Fibroblast of lung (primary cell): ENCODE measurements at regions not wholly inside any gene's neighbourhood (a gene's known extent, or its start where the extent isn't known, plus 50 kb on each side); places are given as distances from the start of the nearest gene placed in this dataset.
"Not testable (repeated sequence)": the region's sequence is repeated elsewhere in the genome, so short reads cannot be mapped to it uniquely, and the experiment has no call there.

ENCODE experiments used
- DNase-seq, 2 donors: peaks; one replicate each; pipeline versions ENCODE4 v3.0.0 to v3.0.0-alpha.2; 2010; ENCODE audit warnings: low read depth in 2 of 2
- H2AFZ ChIP-seq: 2 replicates; pipeline ENCODE4 v1.5.1; 2012; ENCODE audit warnings: low read length, control low read depth, inconsistent platforms
- H3K27ac ChIP-seq: 2 replicates; pipeline ENCODE4 v1.5.1; 2011; ENCODE audit warnings: low read length, control low read depth; ENCODE audit not compliant: insufficient read depth
- H3K27me3 ChIP-seq: 2 replicates; pipeline ENCODE4 v1.5.1; 2011; ENCODE audit warnings: mild to moderate bottlenecking, low read length; ENCODE audit not compliant: control insufficient read depth, insufficient read depth
- H3K36me3 ChIP-seq: 2 replicates; pipeline ENCODE4 v1.5.1; 2011; ENCODE audit warnings: low read length; ENCODE audit not compliant: control insufficient read depth, insufficient read depth
- H3K4me1 ChIP-seq: 2 replicates; pipeline ENCODE4 v1.5.1; 2011; ENCODE audit warnings: low read length; ENCODE audit not compliant: control insufficient read depth, insufficient read depth; ENCODE audit errors: extremely low read depth
- H3K4me2 ChIP-seq: 2 replicates; pipeline ENCODE4 v1.5.1; 2011; ENCODE audit warnings: low read length, control low read depth; ENCODE audit not compliant: insufficient read depth; ENCODE audit errors: extremely low read depth
- H3K4me3 ChIP-seq, 4 experiments: fragments of 200-600 bp in 1 of 4; sonication (generic) in 1 of 4; replicated peaks in 1 of 4; 2 replicates each; pipeline ENCODE4 v1.5.1; 2011 to 2016; ENCODE audit warnings: low read length in 4 of 4, low read depth in 3 of 4, mild to moderate bottlenecking in 3 of 4, control low read depth in 2 of 4, inconsistent platforms in 1 of 4, mixed read lengths in 1 of 4; ENCODE audit not compliant: insufficient read depth in 1 of 4; ENCODE audit errors: control extremely low read depth in 1 of 4
- H3K79me2 ChIP-seq: 2 replicates; pipeline ENCODE4 v1.5.1; 2012; ENCODE audit warnings: mild to moderate bottlenecking, low read length, inconsistent platforms; ENCODE audit not compliant: control insufficient read depth, insufficient read depth
- H3K9ac ChIP-seq: 2 replicates; pipeline ENCODE4 v1.5.1; 2011; ENCODE audit warnings: mild to moderate bottlenecking, low read length, control low read depth; ENCODE audit not compliant: insufficient read depth
- H3K9me3 ChIP-seq: 2 replicates; pipeline ENCODE4 v1.5.1; 2012; ENCODE audit warnings: low read depth, low read length; ENCODE audit not compliant: control insufficient read depth, insufficient read depth
- H4K20me1 ChIP-seq: 2 replicates; pipeline ENCODE4 v1.5.1; 2011; ENCODE audit warnings: low read length; ENCODE audit not compliant: control insufficient read depth, insufficient read depth; ENCODE audit errors: extremely low read depth
- CTCF ChIP-seq, 2 donors: IDR thresholded peaks in 1 of 2; conservative IDR thresholded peaks in 1 of 2; 1 replicate in 1 of 2; 2 replicates in 1 of 2; pipeline ENCODE4 v1.5.1; 2011 to 2012; ENCODE audit warnings: low read length in 2 of 2, control low read depth in 1 of 2, inconsistent platforms in 1 of 2, low read depth in 1 of 2, mild to moderate bottlenecking in 1 of 2
- EZH2 ChIP-seq: IDR thresholded peaks from 2 replicates; pipeline ENCODE4 v1.5.1; 2012; ENCODE audit warnings: low read length, control low read depth, mild to moderate bottlenecking; ENCODE audit errors: missing control alignments

DNA sequence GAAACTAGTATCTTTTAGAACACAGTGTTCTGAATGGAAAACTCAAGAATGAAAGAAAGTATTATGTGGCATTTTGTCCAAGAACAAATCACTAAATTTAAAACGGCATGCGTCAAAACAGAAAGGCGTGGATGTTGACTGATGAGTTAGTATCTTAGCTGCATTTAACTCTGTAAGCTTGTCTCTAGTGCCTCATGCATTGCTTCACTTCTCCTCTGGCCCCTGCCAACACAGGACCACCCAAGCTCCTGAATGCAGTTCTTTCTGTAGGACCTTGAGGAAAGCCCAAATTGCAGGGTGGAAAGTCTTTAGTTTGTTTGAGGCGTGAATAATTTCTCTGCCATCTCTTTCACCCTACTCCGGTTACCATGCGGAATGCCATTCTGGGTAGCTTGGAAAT is 632.2 kb downstream of the COL12A1 start:
- H3K27me3 ChIP-seq: no peaks in the 10 kb centered on the region
- no peak overlapping the region for H3K4me2 ChIP-seq
- no peak overlapping the region for H2AFZ ChIP-seq
- no peaks in the 10 kb centered on the region for H4K20me1 ChIP-seq
- no peaks in the 10 kb centered on the region for H3K9me3 ChIP-seq
- peaks cover 5% of the 10 kb centered on the region for H3K4me1 ChIP-seq
- no peak overlapping the region for H3K9ac ChIP-seq
- H3K4me3 ChIP-seq: no peak overlapping the region
- no peaks in the 10 kb centered on the region for H3K79me2 ChIP-seq
- no peak for DNase-seq
- no peak overlapping the region for H3K27ac ChIP-seq
- no peak for TF ChIP-seq EZH2
- TF ChIP-seq CTCF (conservative IDR thresholded peaks at IDR 0.05 in 1 of 2, IDR thresholded peaks at IDR 0.05 in 1 of 2; ENCODE audit: low read depth in 1 of 2, low read length in 2 of 2): no peak
- no peaks in the 10 kb centered on the region for H3K36me3 ChIP-seq

- Histone ChIP-seq H2AFZ (no peak overlapping the region), H4K20me1 (no peaks in the 10 kb centered on the region), H3K9ac (no peak overlapping the region), H3K4me3 (no peak overlapping the region), H3K9me3 (no peaks in the 10 kb centered on the region), H3K4me2 (no peak overlapping the region), H3K27me3 (no peaks in the 10 kb centered on the region), H3K27ac (no peak overlapping the region), H3K36me3 (no peaks in the 10 kb centered on the region), H3K4me1 (peaks cover 2% of the 10 kb centered on the region), H3K79me2 (no peaks in the 10 kb centered on the region)
- TF ChIP-seq EZH2 (no peak), CTCF (conservative IDR thresholded peaks at IDR 0.05 in 1 of 2, IDR thresholded peaks at IDR 0.05 in 1 of 2; ENCODE audit: low read depth in 1 of 2, low read length in 2 of 2) (no peak)
- no peak for DNase-seq
Observed at GRCh38 chr6:74570044-74570443, 635.8 kb downstream of the COL12A1 start.

GRCh38 chr6:74568861-74569260 is 637.0 kb downstream of the COL12A1 start:
- no peak overlapping the region for H3K27ac ChIP-seq
- H3K4me1 ChIP-seq: peaks cover 2% of the 10 kb centered on the region
- no peaks in the 10 kb centered on the region for H3K79me2 ChIP-seq
- H3K36me3 ChIP-seq: no peaks in the 10 kb centered on the region
- no peak overlapping the region for H3K4me3 ChIP-seq
- H4K20me1 ChIP-seq: no peaks in the 10 kb centered on the region
- no peaks in the 10 kb centered on the region for H3K27me3 ChIP-seq
- peak; percentile 14 to 35 for DNase-seq
- H2AFZ ChIP-seq: no peak overlapping the region
- H3K4me2 ChIP-seq: no peak overlapping the region
- H3K9me3 ChIP-seq: no peaks in the 10 kb centered on the region
- TF ChIP-seq EZH2 (no peak), CTCF (conservative IDR thresholded peaks at IDR 0.05 in 1 of 2, IDR thresholded peaks at IDR 0.05 in 1 of 2; ENCODE audit: low read depth in 1 of 2, low read length in 2 of 2) (no peak)
- H3K9ac ChIP-seq: no peak overlapping the region

- H3K4me2 ChIP-seq, H3K9me3 ChIP-seq, H4K20me1 ChIP-seq, H3K79me2 ChIP-seq, H3K4me3 ChIP-seq, H3K4me1 ChIP-seq, H2AFZ ChIP-seq, H3K36me3 ChIP-seq, H3K9ac ChIP-seq, H3K27ac ChIP-seq, H3K27me3 ChIP-seq, DNase-seq: not testable (repeated sequence)
Observed at GRCh38 chr6:74567923-74568290, 637.9 kb downstream of the COL12A1 start.
